ENCODE measurements at regions not wholly inside any gene's neighbourhood (a gene's known extent, or its start where the extent isn't known, plus 50 kb on each side); places are given as distances from the start of the nearest gene placed in this dataset.

DNA sequence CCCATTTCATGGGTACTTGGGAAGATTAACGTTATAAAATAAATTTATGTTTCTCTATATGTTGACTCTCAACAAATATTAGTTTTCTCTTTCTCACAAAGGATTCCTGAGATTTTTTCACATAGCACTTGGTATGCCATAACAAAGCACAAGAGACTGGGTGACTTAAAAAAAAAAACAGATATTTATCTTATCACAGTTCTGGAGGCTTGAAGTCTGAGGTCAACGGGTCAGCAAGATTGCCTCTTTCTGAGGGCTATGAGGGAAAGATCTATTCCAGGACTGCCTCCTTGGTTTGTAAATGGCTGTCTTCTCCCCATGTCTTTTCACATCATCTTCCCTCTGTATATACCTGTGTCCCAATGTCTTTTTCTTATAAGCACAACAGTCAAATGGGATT, 153.5 kb upstream of the DIO2 start:
- TF ChIP-seq, protein P1, sequence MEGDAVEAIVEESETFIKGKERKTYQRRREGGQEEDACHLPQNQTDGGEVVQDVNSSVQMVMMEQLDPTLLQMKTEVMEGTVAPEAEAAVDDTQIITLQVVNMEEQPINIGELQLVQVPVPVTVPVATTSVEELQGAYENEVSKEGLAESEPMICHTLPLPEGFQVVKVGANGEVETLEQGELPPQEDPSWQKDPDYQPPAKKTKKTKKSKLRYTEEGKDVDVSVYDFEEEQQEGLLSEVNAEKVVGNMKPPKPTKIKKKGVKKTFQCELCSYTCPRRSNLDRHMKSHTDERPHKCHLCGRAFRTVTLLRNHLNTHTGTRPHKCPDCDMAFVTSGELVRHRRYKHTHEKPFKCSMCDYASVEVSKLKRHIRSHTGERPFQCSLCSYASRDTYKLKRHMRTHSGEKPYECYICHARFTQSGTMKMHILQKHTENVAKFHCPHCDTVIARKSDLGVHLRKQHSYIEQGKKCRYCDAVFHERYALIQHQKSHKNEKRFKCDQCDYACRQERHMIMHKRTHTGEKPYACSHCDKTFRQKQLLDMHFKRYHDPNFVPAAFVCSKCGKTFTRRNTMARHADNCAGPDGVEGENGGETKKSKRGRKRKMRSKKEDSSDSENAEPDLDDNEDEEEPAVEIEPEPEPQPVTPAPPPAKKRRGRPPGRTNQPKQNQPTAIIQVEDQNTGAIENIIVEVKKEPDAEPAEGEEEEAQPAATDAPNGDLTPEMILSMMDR (IDR thresholded peaks at IDR 0.05): no peak
- TF ChIP-seq POLR2AphosphoS5 (IDR thresholded peaks at IDR 0.05): no peak
